22Rv1 (cell line): ENCODE measurements at regions not wholly inside any gene's neighbourhood (a gene's known extent, or its start where the extent isn't known, plus 50 kb on each side); places are given as distances from the start of the nearest gene placed in this dataset.

ENCODE experiments used
- ZFX ChIP-seq: fragments of 450-650 bp; IDR thresholded peaks from 2 replicates; pipeline ENCODE4 v1.6.1; 2017; ENCODE audit warnings: antibody characterized with exemption, borderline replicate concordance
- TF ChIP-seq, protein P1 (sequence below): fragments of 450-650 bp; IDR thresholded peaks from 2 replicates; pipeline ENCODE4 v1.5.1; 2017; ENCODE audit warnings: mild to moderate bottlenecking

DNA sequence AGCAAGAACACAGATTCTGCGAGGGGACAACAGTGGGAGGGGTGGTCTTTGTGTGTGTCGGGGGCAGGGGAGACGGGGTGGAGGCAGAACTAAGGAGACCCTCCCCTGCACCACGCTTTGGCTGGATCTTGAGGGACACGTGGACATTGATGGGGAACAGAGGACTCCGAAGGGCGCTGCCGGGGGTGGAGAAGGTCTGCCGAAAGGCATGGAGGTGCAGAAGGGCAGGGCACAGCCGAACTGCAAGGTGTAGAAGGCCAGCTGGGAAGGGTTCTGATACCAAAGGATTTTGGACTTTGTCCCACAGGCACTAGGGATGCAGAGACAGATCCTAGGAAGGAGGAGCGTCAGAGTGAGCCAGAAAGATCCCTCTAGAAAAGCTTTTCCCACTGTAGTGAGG is 107.7 kb upstream of the SYT13 start:
- TF ChIP-seq, protein P1, sequence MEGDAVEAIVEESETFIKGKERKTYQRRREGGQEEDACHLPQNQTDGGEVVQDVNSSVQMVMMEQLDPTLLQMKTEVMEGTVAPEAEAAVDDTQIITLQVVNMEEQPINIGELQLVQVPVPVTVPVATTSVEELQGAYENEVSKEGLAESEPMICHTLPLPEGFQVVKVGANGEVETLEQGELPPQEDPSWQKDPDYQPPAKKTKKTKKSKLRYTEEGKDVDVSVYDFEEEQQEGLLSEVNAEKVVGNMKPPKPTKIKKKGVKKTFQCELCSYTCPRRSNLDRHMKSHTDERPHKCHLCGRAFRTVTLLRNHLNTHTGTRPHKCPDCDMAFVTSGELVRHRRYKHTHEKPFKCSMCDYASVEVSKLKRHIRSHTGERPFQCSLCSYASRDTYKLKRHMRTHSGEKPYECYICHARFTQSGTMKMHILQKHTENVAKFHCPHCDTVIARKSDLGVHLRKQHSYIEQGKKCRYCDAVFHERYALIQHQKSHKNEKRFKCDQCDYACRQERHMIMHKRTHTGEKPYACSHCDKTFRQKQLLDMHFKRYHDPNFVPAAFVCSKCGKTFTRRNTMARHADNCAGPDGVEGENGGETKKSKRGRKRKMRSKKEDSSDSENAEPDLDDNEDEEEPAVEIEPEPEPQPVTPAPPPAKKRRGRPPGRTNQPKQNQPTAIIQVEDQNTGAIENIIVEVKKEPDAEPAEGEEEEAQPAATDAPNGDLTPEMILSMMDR: no peak
- TF ChIP-seq ZFX: no peak
